OCI-LY7 (cell line): ENCODE measurements at regions not wholly inside any gene's neighbourhood (a gene's known extent, or its start where the extent isn't known, plus 50 kb on each side); places are given as distances from the start of the nearest gene placed in this dataset.

Source experiments
- BruUV-seq: library from RNA; stranded (reverse); fragments of 400-500 nt; replicated peaks from 2 replicates; lab custom pipeline; 2021; lab: Mats Ljungman, UMichigan
- CTCF ChIA-PET: fragments of 300-600 bp; sonication (Branson Sonifier 250); formaldehyde crosslinking; loops from one replicate; lab custom pipeline; 2022; ENCODE audit warnings: antibody characterized with exemption; ENCODE audit not compliant: unreplicated experiment; lab: Charles Lee
- POLR2A ChIA-PET: fragments of 300-600 bp; sonication (Branson Sonifier 250); formaldehyde crosslinking; loops from one replicate; lab custom pipeline; 2022; ENCODE audit warnings: antibody characterized with exemption; lab: Charles Lee
- DNase-seq: peaks from one replicate; pipeline ENCODE4 v3.0.0-alpha.2; 2015; ENCODE audit warnings: low spot score
- H2AFZ ChIP-seq: fragments of 200-600 bp; sonication (generic), shearing (Covaris generic); 2 replicates; pipeline ENCODE4 v1.6.1; 2014; ENCODE audit warnings: mild to moderate bottlenecking, antibody characterized with exemption, low read length, moderate library complexity
- H3K27ac ChIP-seq: fragments of 200-600 bp; sonication (generic); 2 replicates; pipeline ENCODE4 v1.5.1; 2014; ENCODE audit warnings: mixed run types, low read depth, mild to moderate bottlenecking, moderate library complexity, low read length, inconsistent platforms; ENCODE audit not compliant: poor library complexity, severe bottlenecking
- H3K36me3 ChIP-seq: fragments of 200-600 bp; sonication (generic); 2 replicates; pipeline ENCODE4 v1.6.1; 2014; ENCODE audit warnings: mild to moderate bottlenecking, antibody characterized with exemption, low read length, moderate library complexity, mixed read lengths; ENCODE audit not compliant: insufficient read depth
- H3K4me1 ChIP-seq: fragments of 200-600 bp; sonication (generic); 2 replicates; pipeline ENCODE4 v1.5.1; 2014; ENCODE audit warnings: mild to moderate bottlenecking, low read length; ENCODE audit not compliant: insufficient read depth, poor library complexity, severe bottlenecking
- H3K4me2 ChIP-seq: fragments of 200-600 bp; sonication (generic); 2 replicates; pipeline ENCODE4 v1.6.1; 2014; ENCODE audit warnings: mild to moderate bottlenecking, low read length
- H3K4me3 ChIP-seq: fragments of 200-600 bp; sonication (generic); 2 replicates; pipeline ENCODE4 v1.5.1; 2014; ENCODE audit warnings: mild to moderate bottlenecking, low read depth, low read length; ENCODE audit not compliant: poor library complexity, severe bottlenecking
- H3K79me2 ChIP-seq: fragments of 200-600 bp; sonication (generic); 2 replicates; pipeline ENCODE4 v1.6.1; 2016; ENCODE audit warnings: low read depth, mild to moderate bottlenecking, low read length, moderate library complexity, mixed read lengths; ENCODE audit not compliant: insufficient read depth
- H3K9me2 ChIP-seq: fragments of 200-600 bp; sonication (generic); 2 replicates; pipeline ENCODE4 v1.6.1; 2016; ENCODE audit warnings: mild to moderate bottlenecking, low read length, mixed read lengths; ENCODE audit not compliant: insufficient read depth
- H3K9me3 ChIP-seq: fragments of 200-600 bp; sonication (generic); 2 replicates; pipeline ENCODE4 v1.6.1; 2014; ENCODE audit warnings: mild to moderate bottlenecking, mixed run types, low read length, mixed read lengths
- H4K20me1 ChIP-seq: fragments of 200-600 bp; sonication (generic); 2 replicates; pipeline ENCODE4 v1.6.1; 2014; ENCODE audit warnings: mild to moderate bottlenecking, antibody characterized with exemption, low read length, moderate library complexity, mixed read lengths; ENCODE audit not compliant: insufficient read depth
- EZH2phosphoT487 ChIP-seq: fragments of 200-600 bp; sonication (generic); IDR thresholded peaks from 2 replicates; pipeline ENCODE4 v1.6.1; 2018; ENCODE audit warnings: low read depth, borderline replicate concordance, mild to moderate bottlenecking, mixed run types, antibody characterized with exemption, low read length, moderate library complexity, mixed read lengths
- intact Hi-C: fragments of 100-400 bp; cut with micrococcal nuclease; formaldehyde crosslinking; loops from one replicate; pipeline ENCODE4 v1.10.0; 2022; ENCODE audit not compliant: unreplicated experiment
- TF ChIP-seq, protein P1 (sequence below): fragments of 200-600 bp; sonication (generic); conservative IDR thresholded peaks from 2 replicates; pipeline ENCODE4 v1.5.1; 2014; ENCODE audit warnings: mild to moderate bottlenecking, antibody characterized with exemption, low read length, moderate library complexity, mixed read lengths

DNA sequence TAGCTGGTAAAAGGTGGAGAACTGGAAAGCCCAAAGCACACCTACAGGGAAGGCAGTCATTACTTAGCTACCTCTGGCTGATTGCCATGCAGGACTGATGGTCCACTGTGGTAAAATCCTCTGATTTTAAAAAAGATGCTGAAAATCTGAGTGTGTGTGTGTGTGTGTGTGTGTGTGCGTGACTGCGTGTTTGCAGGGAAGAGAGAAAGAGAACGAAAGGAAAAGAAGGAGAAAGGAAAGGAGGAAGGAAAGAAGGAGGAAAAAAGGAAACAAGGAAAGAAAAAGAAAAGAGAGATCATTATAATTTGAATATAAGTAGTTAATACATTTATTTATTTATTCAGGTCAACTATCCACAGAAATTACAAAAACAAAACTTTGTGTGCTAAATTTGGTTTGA is 488.7 kb upstream of the KCNMB2 start:
- no peaks in the 10 kb centered on the region for H3K36me3 ChIP-seq
- DNase-seq = no peak
- intact Hi-C loops = no loop called here
- no TSS peak for BruUV-seq
- CTCF ChIA-PET = no interaction called here
- POLR2A ChIA-PET = interaction anchor here (0.6 kb wide), 2 partner anchors 9 to 182 kb away, joined by 3 to 5 read pairs; no protein-coding TSS in a partner anchor
- no peak overlapping the region for H3K4me2 ChIP-seq
- no peaks in the 10 kb centered on the region for H3K9me2 ChIP-seq
- no peaks in the 10 kb centered on the region for H3K79me2 ChIP-seq
- no peaks in the 10 kb centered on the region for H4K20me1 ChIP-seq
- no peak overlapping the region for H3K27ac ChIP-seq
- H3K4me3 ChIP-seq = no peak overlapping the region
- H3K9me3 ChIP-seq = no peaks in the 10 kb centered on the region
- TF ChIP-seq EZH2phosphoT487 = no peak
- TF ChIP-seq, protein P1, sequence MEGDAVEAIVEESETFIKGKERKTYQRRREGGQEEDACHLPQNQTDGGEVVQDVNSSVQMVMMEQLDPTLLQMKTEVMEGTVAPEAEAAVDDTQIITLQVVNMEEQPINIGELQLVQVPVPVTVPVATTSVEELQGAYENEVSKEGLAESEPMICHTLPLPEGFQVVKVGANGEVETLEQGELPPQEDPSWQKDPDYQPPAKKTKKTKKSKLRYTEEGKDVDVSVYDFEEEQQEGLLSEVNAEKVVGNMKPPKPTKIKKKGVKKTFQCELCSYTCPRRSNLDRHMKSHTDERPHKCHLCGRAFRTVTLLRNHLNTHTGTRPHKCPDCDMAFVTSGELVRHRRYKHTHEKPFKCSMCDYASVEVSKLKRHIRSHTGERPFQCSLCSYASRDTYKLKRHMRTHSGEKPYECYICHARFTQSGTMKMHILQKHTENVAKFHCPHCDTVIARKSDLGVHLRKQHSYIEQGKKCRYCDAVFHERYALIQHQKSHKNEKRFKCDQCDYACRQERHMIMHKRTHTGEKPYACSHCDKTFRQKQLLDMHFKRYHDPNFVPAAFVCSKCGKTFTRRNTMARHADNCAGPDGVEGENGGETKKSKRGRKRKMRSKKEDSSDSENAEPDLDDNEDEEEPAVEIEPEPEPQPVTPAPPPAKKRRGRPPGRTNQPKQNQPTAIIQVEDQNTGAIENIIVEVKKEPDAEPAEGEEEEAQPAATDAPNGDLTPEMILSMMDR = no peak
- H3K4me1 ChIP-seq = no peaks in the 10 kb centered on the region
- no peak overlapping the region for H2AFZ ChIP-seq

DNA sequence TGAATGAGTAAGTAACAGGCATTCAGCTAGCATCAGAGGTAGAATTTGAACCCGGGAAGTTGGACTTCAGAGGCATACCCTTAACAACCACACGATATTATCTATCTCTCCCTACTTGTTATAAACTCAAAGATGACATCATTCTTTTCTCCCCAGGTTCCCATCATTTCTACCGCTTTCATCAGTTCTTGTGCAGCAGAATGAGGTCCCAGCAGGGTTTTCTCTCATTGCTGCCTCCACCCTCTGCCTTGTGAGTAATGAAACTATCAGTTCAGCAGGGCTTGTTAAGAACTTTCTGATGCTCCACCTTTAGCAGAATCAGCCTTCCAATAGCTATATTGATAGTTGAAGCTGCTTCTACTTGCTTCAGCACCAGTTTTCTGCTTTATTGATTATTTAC is 487.5 kb upstream of the KCNMB2 start:
- no peaks in the 10 kb centered on the region for H3K9me3 ChIP-seq
- intact Hi-C loops = no loop called here
- H4K20me1 ChIP-seq = no peaks in the 10 kb centered on the region
- no peak for TF ChIP-seq EZH2phosphoT487
- TF ChIP-seq, protein P1 = no peak
- H3K79me2 ChIP-seq = no peaks in the 10 kb centered on the region
- no peaks in the 10 kb centered on the region for H3K9me2 ChIP-seq
- H3K4me2 ChIP-seq = no peak overlapping the region
- no peak overlapping the region for H3K4me3 ChIP-seq
- no peak overlapping the region for H2AFZ ChIP-seq
- no peaks in the 10 kb centered on the region for H3K36me3 ChIP-seq
- ChIA-PET CTCF (no interaction called here), POLR2A (no interaction called here)
- no TSS peak for BruUV-seq
- H3K4me1 ChIP-seq = no peaks in the 10 kb centered on the region
- DNase-seq = no peak
- no peak overlapping the region for H3K27ac ChIP-seq

DNA sequence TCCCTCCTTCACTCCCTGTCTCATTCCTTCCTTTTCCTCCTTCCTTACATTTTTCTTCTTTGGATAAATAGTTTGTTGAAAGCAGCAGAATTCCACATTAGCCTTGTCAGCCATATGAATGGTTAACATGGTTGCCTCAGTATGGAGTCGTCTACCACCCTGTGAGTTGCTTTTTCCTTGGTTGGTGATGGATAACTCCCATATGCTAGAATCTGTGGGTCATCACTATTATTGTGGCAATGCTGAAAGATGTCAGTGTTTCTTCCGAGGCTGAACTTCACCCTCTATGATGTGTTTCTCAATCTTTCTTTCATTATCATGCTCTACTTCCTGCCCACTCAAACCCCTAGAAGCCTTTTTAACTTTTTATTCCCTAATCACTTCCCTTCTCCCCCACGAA is 481.8 kb upstream of the KCNMB2 start:
- Histone ChIP-seq H3K27ac (no peak overlapping the region), H3K9me2 (no peaks in the 10 kb centered on the region), H2AFZ (no peak overlapping the region), H3K9me3 (no peaks in the 10 kb centered on the region), H3K4me2 (no peak overlapping the region), H3K4me1 (no peaks in the 10 kb centered on the region), H3K4me3 (no peak overlapping the region), H4K20me1 (no peaks in the 10 kb centered on the region), H3K36me3 (no peaks in the 10 kb centered on the region), H3K79me2 (no peaks in the 10 kb centered on the region)
- BruUV-seq = no TSS peak
- TF ChIP-seq, protein P1 = no peak
- no peak for TF ChIP-seq EZH2phosphoT487
- DNase-seq = no peak
- intact Hi-C loops = no loop called here
- ChIA-PET POLR2A (no interaction called here), CTCF (no interaction called here)
